Testis (tissue), 2 donors: ENCODE measurements at regions not wholly inside any gene's neighbourhood (a gene's known extent, or its start where the extent isn't known, plus 50 kb on each side); places are given as distances from the start of the nearest gene placed in this dataset.

Source experiments
- DNase-seq: peaks from one replicate; pipeline ENCODE4 v3.0.0-alpha.2; 2019
- H3K27ac ChIP-seq, 2 donors: fragments of 200-600 bp; sonication (generic); one replicate each; pipeline ENCODE4 v1.5.1; 2019
- H3K27me3 ChIP-seq: fragments of 200-600 bp; sonication (generic); one replicate; pipeline ENCODE4 v1.5.1; 2019
- H3K36me3 ChIP-seq: fragments of 200-600 bp; sonication (generic); one replicate; pipeline ENCODE4 v1.5.1; 2017; ENCODE audit warnings: low read depth; ENCODE audit errors: missing control alignments
- H3K4me1 ChIP-seq: fragments of 200-600 bp; sonication (generic); one replicate; pipeline ENCODE4 v1.5.1; 2019
- H3K4me3 ChIP-seq, 2 donors: fragments of 200-600 bp; sonication (generic); one replicate each; pipeline ENCODE4 v1.5.1; 2017 to 2019
- H3K9me3 ChIP-seq: fragments of 200-600 bp; sonication (generic); one replicate; pipeline ENCODE4 v1.5.1; 2017
- POLR2A ChIP-seq: fragments of 450-650 bp; IDR thresholded peaks from one replicate; pipeline ENCODE4 v1.6.1; 2017; ENCODE audit warnings: antibody characterized with exemption, mild to moderate bottlenecking, moderate library complexity
- WGBS, 2 donors: methylation state at CpG; one replicate each; pipeline ENCODE4 v1.1.5; 2018; 5-methylcytosine and 5-hydroxymethylcytosine counted together
- intact Hi-C: fragments of 100-400 bp; cut with DNase I; formaldehyde crosslinking; loops from one replicate; pipeline ENCODE4 v1.15.1; 2023; ENCODE audit warnings: low total_unique reads
- TF ChIP-seq, protein P1 (sequence below), 3 experiments: fragments of 450-650 bp in 2 of 3; fragments of 200-600 bp in 1 of 3; sonication (generic) in 1 of 3; IDR thresholded peaks; one replicate each; pipeline ENCODE4 v1.5.1; 2016 to 2019; ENCODE audit warnings: antibody characterized with exemption in 3 of 3, mild to moderate bottlenecking in 2 of 3, moderate library complexity in 1 of 3

DNA sequence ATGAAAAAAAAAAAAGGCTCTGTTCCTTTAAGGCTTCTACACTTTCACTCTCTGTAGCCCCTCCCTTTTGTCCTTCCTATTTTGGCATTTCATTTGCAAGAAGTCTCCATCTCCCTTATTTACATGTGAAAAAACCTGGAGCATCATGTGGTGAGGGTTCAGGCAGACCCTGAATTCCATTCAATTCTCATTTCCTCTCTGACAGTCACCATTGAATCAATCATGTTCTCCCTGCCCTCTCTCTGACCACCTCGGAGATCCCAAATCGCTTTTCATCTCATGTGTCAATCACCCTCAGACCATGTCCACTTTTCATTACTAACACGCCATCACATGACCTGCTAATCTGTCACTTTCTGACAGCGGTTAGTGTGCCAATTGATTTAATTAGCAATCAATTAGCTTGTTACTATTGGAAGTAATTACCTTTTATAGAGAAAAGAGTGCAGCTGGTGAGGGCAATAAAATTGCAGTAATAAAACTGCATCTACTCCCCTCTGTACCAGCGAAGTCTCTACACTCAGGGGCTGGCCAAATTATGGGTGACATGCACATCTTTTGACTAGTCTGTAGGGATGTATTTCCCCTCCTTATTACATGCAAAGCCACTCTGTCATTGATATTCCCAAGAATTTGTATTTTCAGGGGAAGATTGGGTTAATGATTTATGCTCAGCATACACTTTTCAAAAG, 317.4 kb downstream of the EN1 start:
- intact Hi-C loops: no loop called here
- no peak for TF ChIP-seq POLR2A
- TF ChIP-seq, protein P1, sequence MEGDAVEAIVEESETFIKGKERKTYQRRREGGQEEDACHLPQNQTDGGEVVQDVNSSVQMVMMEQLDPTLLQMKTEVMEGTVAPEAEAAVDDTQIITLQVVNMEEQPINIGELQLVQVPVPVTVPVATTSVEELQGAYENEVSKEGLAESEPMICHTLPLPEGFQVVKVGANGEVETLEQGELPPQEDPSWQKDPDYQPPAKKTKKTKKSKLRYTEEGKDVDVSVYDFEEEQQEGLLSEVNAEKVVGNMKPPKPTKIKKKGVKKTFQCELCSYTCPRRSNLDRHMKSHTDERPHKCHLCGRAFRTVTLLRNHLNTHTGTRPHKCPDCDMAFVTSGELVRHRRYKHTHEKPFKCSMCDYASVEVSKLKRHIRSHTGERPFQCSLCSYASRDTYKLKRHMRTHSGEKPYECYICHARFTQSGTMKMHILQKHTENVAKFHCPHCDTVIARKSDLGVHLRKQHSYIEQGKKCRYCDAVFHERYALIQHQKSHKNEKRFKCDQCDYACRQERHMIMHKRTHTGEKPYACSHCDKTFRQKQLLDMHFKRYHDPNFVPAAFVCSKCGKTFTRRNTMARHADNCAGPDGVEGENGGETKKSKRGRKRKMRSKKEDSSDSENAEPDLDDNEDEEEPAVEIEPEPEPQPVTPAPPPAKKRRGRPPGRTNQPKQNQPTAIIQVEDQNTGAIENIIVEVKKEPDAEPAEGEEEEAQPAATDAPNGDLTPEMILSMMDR (IDR thresholded peaks at IDR 0.05): no peak
- Histone ChIP-seq H3K4me1 (no peaks in the 10 kb centered on the region), H3K27me3 (no peaks in the 10 kb centered on the region), H3K27ac (no peak overlapping the region), H3K4me3 (no peak overlapping the region), H3K36me3 (no peaks in the 10 kb centered on the region), H3K9me3 (no peaks in the 10 kb centered on the region)
- 23 to 24% methylated on average over 5 of the region's 5 CpGs for WGBS, 2 donors
- DNase-seq: no peak

DNA sequence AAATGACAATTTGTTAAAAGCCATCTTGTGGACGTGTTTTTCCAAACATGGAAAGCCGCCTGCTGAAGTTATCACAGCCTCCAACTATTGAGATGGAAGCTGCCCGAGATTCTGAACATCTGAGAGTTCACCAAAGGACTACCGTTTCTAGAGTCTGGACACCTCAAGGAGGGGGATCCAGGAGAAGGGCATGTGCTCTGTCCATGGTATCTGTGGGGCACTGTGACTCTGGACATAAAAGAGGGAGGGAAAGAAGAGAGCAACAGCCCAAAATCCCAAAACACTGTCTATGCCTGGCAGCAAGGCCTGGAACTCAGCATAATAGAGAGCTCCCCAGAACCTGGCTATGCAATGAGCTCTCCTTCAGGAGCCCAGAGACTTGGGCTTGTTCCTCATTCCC, 319.9 kb downstream of the EN1 start:
- no peak for TF ChIP-seq POLR2A
- TF ChIP-seq, protein P1 (IDR thresholded peaks at IDR 0.05): no peak

DNA sequence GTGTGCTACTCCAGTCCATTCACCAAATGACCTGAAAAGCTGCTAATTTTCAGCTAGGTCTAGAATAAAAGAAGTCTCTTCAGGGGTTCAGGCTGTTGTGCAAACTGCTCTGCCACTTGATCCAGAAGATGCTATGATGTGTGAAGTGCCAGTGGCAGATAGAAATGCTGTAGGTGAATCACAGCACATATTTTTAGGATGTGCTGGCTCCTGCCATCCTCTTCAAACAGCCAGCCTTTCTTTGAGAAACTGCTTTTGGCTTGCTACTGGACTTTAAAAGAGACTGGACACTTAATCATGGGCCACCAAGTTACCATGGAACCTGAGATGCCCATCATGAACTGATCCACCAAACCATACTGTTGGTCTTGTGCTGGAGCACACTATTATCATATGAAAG, 322.1 kb downstream of the EN1 start:
- Histone ChIP-seq H3K4me1 (no peaks in the 10 kb centered on the region), H3K27me3 (no peaks in the 10 kb centered on the region), H3K36me3 (no peaks in the 10 kb centered on the region), H3K4me3 (no peak overlapping the region), H3K9me3 (no peaks in the 10 kb centered on the region), H3K27ac (no peak overlapping the region)
- TF ChIP-seq POLR2A: no peak
- TF ChIP-seq, protein P1 (IDR thresholded peaks at IDR 0.05): no peak
- DNase-seq: no peak
- intact Hi-C loops: no loop called here

More for the DNA sequence above, 319.9 kb downstream of the EN1 start:
- no peak for DNase-seq
- Histone ChIP-seq H3K4me1 (no peaks in the 10 kb centered on the region), H3K27me3 (no peaks in the 10 kb centered on the region), H3K27ac (no peak overlapping the region), H3K4me3 (no peak overlapping the region), H3K9me3 (no peaks in the 10 kb centered on the region), H3K36me3 (no peaks in the 10 kb centered on the region)
- intact Hi-C loops: no loop called here
- WGBS, 2 donors: 77 to 94% methylated on average over 4 of the region's 4 CpGs

DNA sequence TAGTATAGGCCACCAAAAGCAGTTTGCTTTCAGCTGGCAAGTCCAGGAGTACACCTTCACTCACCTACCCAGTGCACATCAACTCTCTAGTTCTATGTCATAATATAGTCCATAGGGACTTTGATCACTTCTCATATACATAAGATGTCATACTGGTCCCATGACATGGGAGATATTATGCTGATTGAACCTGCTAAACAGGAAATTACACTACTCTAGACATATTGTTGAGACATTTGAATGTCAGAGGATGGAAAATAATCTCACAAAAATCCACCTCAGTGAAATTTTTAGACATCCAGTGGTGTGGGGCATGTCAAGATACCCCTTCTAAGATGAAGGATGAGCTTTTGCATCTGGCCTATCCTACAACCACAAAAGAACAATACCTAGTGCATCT, 322.5 kb downstream of the EN1 start:
- DNase-seq: no peak
- Histone ChIP-seq H3K27me3 (no peaks in the 10 kb centered on the region), H3K4me3 (no peak overlapping the region)

More for the DNA sequence above, 322.5 kb downstream of the EN1 start:
- no peak overlapping the region for H3K27ac ChIP-seq
- TF ChIP-seq POLR2A: no peak
- TF ChIP-seq, protein P1 (IDR thresholded peaks at IDR 0.05): no peak
- H3K36me3 ChIP-seq: no peaks in the 10 kb centered on the region
- intact Hi-C loops: no loop called here
- no peaks in the 10 kb centered on the region for H3K9me3 ChIP-seq
- H3K4me1 ChIP-seq: no peaks in the 10 kb centered on the region
